Vagina (tissue), 2 donors: ENCODE measurements at regions not wholly inside any gene's neighbourhood (a gene's known extent, or its start where the extent isn't known, plus 50 kb on each side); places are given as distances from the start of the nearest gene placed in this dataset.

Experiments used
- DNase-seq, 2 donors: peaks; one replicate each; pipeline ENCODE4 v3.0.0-alpha.2; 2017; ENCODE audit errors: extremely low spot score in 2 of 2
- H3K27ac ChIP-seq: fragments of 200-600 bp; sonication (generic); one replicate; pipeline ENCODE4 v1.5.1; 2019
- H3K27me3 ChIP-seq: fragments of 200-600 bp; sonication (generic); one replicate; pipeline ENCODE4 v1.5.1; 2019
- H3K36me3 ChIP-seq, 2 donors: fragments of 200-600 bp; sonication (generic); one replicate each; pipeline ENCODE4 v1.5.1; 2017 to 2019
- H3K4me1 ChIP-seq: fragments of 200-600 bp; sonication (generic); one replicate; pipeline ENCODE4 v1.5.1; 2019
- H3K4me3 ChIP-seq, 2 donors: fragments of 200-600 bp; sonication (generic); 1 replicate in 1 of 2; 2 replicates in 1 of 2; pipeline ENCODE4 v1.5.1; 2016 to 2019
- H3K9me3 ChIP-seq: fragments of 200-600 bp; sonication (generic); one replicate; pipeline ENCODE4 v1.5.1; 2019
- CTCF ChIP-seq, 3 experiments: fragments of 450-650 bp in 2 of 3; fragments of 200-600 bp in 1 of 3; sonication (generic) in 1 of 3; IDR thresholded peaks; one replicate each; pipeline ENCODE4 v1.5.1; 2017 to 2019; ENCODE audit warnings: antibody characterized with exemption in 3 of 3, mild to moderate bottlenecking in 2 of 3, moderate library complexity in 2 of 3
- POLR2A ChIP-seq, 2 donors: fragments of 450-650 bp; IDR thresholded peaks; one replicate each; pipeline ENCODE4 v1.6.1; 2017; ENCODE audit warnings: antibody characterized with exemption in 2 of 2, mild to moderate bottlenecking in 2 of 2, moderate library complexity in 2 of 2
- POLR2AphosphoS5 ChIP-seq, 2 donors: sonication (generic); formaldehyde crosslinking; IDR thresholded peaks; one replicate each; pipeline ENCODE4 v1.9.0; 2017; ENCODE audit warnings: antibody characterized with exemption in 2 of 2, mild to moderate bottlenecking in 2 of 2, low read depth in 1 of 2; ENCODE audit not compliant: insufficient read depth in 1 of 2
- intact Hi-C: fragments of 100-400 bp; cut with DNase I; formaldehyde crosslinking; loops from one replicate; pipeline ENCODE4 v1.15.1; 2023

DNA sequence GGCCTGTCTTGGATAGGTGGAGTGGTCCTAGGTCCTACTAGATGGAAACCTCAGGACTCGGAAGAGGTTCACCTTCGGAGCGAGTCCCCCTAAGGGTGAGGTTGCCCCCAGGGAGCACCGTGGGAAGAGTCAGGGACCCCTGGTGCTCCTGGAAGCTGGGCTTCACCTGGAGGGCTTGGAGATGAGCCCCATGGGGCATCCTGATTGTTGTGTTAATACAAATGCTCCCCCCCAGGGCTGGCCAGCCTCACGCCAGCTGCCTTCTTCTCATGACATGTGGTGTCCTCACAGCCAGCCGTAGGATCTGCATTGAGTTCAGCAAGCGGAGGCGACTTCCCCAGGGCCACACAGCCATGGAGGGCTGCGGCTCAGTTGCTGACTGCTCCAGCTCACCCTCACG, 1487.5 kb downstream of the BRD1 start:
- no peaks in the 10 kb centered on the region for H3K27me3 ChIP-seq
- no peaks in the 10 kb centered on the region for H3K36me3 ChIP-seq
- H3K4me3 ChIP-seq: no peak overlapping the region
- no peak overlapping the region for H3K27ac ChIP-seq
- H3K4me1 ChIP-seq: no peaks in the 10 kb centered on the region
- H3K9me3 ChIP-seq: no peaks in the 10 kb centered on the region
- intact Hi-C loops: no loop called here
- no peak for TF ChIP-seq CTCF (IDR thresholded peaks at IDR 0.05)
- TF ChIP-seq POLR2AphosphoS5 (IDR thresholded peaks at IDR 0.05; ENCODE audit: insufficient read depth in 1 of 2, low read depth in 1 of 2): no peak
- no peak for DNase-seq

DNA sequence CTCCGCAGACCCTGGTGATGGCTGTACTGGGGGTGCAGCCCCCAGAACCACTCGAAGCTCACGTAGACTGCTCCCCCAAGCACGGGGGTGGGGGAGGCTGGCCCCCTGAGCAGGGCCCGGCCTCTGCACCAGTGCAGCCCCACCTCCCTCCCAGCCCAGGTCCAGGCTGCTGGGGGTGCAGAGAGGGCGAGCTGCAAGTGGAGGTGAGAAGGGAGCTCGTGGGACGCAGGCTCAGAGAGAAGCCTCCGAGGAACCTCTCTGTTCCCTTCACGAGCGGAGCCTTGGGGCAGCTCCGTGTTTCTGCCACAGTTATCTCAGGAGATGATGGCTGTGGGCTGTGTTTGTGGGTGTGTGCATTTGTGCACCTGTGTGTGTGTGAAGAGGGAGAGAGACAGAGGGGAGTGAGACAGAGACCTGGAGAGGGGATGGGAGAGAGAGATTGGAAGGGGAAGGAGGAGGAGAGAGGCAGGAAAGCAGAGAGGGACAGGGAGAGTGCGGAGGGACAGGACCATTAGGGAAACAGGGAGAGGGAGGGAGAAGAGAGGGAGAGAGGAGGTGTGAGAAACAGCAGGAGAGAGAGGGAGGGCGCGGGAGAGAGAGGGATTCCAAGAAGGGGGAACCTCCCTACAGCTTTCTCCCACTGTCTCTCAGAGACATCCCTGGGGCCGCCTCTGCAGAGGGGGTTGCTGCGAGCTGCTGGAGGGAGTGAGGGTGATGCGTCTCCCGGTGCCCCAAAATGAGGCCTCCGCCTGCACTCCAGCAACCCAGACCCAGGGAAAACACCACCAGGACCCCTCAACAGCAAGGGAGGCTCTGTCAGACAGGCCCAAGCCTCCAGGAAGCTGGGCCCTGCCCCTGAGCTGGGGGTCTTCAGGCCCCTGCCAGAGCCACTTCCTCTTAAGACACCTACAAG, 1488.6 kb downstream of the BRD1 start:
- H3K27me3 ChIP-seq: no peaks in the 10 kb centered on the region
- no peak overlapping the region for H3K4me3 ChIP-seq
- no peak for TF ChIP-seq POLR2A (IDR thresholded peaks at IDR 0.05)
- TF ChIP-seq CTCF (IDR thresholded peaks at IDR 0.05): no peak
- no peak for TF ChIP-seq POLR2AphosphoS5 (IDR thresholded peaks at IDR 0.05; ENCODE audit: insufficient read depth in 1 of 2, low read depth in 1 of 2)
- no peaks in the 10 kb centered on the region for H3K36me3 ChIP-seq
- no peaks in the 10 kb centered on the region for H3K4me1 ChIP-seq
- no peaks in the 10 kb centered on the region for H3K9me3 ChIP-seq
- intact Hi-C loops: no loop called here
- no peak for DNase-seq
- H3K27ac ChIP-seq: no peak overlapping the region

GRCh38 chr22:48337957-48338792, 1489.5 kb downstream of the BRD1 start:
- Histone ChIP-seq H3K36me3 (no peaks in the 10 kb centered on the region), H3K9me3 (no peaks in the 10 kb centered on the region), H3K4me1 (no peaks in the 10 kb centered on the region), H3K27ac (no peak overlapping the region), H3K27me3 (no peaks in the 10 kb centered on the region), H3K4me3 (no peak overlapping the region)
- DNase-seq: no peak
- intact Hi-C loops: no loop called here
- TF ChIP-seq POLR2AphosphoS5 (IDR thresholded peaks at IDR 0.05; ENCODE audit: insufficient read depth in 1 of 2, low read depth in 1 of 2): no peak
- no peak for TF ChIP-seq CTCF (IDR thresholded peaks at IDR 0.05)
- TF ChIP-seq POLR2A (IDR thresholded peaks at IDR 0.05): no peak

- no peak for DNase-seq
- intact Hi-C loops: no loop called here
- Histone ChIP-seq H3K27ac (no peak overlapping the region), H3K4me3 (no peak overlapping the region), H3K36me3 (no peaks in the 10 kb centered on the region), H3K9me3 (no peaks in the 10 kb centered on the region), H3K27me3 (no peaks in the 10 kb centered on the region), H3K4me1 (no peaks in the 10 kb centered on the region)
- TF ChIP-seq CTCF (IDR thresholded peaks at IDR 0.05) (no peak), POLR2AphosphoS5 (IDR thresholded peaks at IDR 0.05; ENCODE audit: insufficient read depth in 1 of 2, low read depth in 1 of 2) (no peak), POLR2A (IDR thresholded peaks at IDR 0.05) (no peak)
Measured at GRCh38 chr22:48336339-48337060, 1491.2 kb downstream of the BRD1 start.
